Calu3 (cell line): ENCODE measurements at regions not wholly inside any gene's neighbourhood (a gene's known extent, or its start where the extent isn't known, plus 50 kb on each side); places are given as distances from the start of the nearest gene placed in this dataset.

Experiments used
- BruUV-seq: library from RNA; stranded (reverse); fragments of 400-500 nt; replicated peaks from 2 replicates; lab custom pipeline; 2021; lab: Mats Ljungman, UMichigan
- CTCF ChIA-PET: fragments of 300-600 bp; sonication (Branson Sonifier 250); formaldehyde crosslinking; loops from one replicate; lab custom pipeline; 2022; ENCODE audit warnings: antibody characterized with exemption; lab: Charles Lee
- DNase-seq: peaks from one replicate; pipeline ENCODE4 v3.0.0; 2022
- H3K27ac Mint-ChIP-seq: one replicate; pipeline ENCODE4 v1.8.0; 2022; ENCODE audit warnings: mixed read lengths; ENCODE audit not compliant: unreplicated experiment
- H3K27me3 Mint-ChIP-seq: one replicate; pipeline ENCODE4 v1.8.0; 2022; ENCODE audit warnings: mixed read lengths; ENCODE audit not compliant: unreplicated experiment
- H3K36me3 Mint-ChIP-seq: one replicate; pipeline ENCODE4 v1.8.0; 2022; ENCODE audit warnings: mild to moderate bottlenecking, moderate library complexity, mixed read lengths; ENCODE audit not compliant: insufficient read depth, unreplicated experiment
- H3K4me1 Mint-ChIP-seq: one replicate; pipeline ENCODE4 v1.8.0; 2022; ENCODE audit warnings: mild to moderate bottlenecking, low read depth, mixed read lengths; ENCODE audit not compliant: unreplicated experiment
- H3K4me3 Mint-ChIP-seq: one replicate; pipeline ENCODE4 v1.8.0; 2022; ENCODE audit warnings: mild to moderate bottlenecking, low read depth, moderate library complexity, mixed read lengths; ENCODE audit not compliant: unreplicated experiment
- H3K9me3 Mint-ChIP-seq: one replicate; pipeline ENCODE4 v1.8.0; 2022; ENCODE audit warnings: low read depth, mixed read lengths; ENCODE audit not compliant: unreplicated experiment
- intact Hi-C: fragments of 100-400 bp; cut with micrococcal nuclease; formaldehyde crosslinking; loops from one replicate; pipeline ENCODE4 v1.10.0; 2022; ENCODE audit not compliant: unreplicated experiment
- TF ChIP-seq, protein P1 (sequence below): fragments of 200-600 bp; IDR thresholded peaks from one replicate; pipeline ENCODE4 v1.8.0; 2022; ENCODE audit warnings: antibody characterized with exemption; ENCODE audit not compliant: unreplicated experiment

DNA sequence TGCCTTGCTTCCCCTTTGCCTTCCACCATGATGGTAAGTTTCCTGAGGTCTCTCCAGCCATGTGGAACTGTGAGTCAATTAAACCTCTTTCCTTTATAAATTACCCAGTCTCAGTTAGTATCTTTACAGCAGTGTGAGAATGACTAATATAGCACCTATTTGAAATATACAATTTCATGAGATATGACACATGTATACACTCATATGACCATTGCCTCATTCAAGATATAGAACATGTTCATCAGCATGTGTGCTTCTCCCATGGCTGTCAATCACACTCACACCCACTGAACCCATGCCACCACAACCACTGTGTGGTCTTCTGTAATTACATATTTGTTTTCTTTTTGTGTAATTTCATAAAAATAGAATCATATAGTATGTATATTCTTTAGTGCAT, 599.5 kb upstream of the EPHA6 start:
- TF ChIP-seq, protein P1, sequence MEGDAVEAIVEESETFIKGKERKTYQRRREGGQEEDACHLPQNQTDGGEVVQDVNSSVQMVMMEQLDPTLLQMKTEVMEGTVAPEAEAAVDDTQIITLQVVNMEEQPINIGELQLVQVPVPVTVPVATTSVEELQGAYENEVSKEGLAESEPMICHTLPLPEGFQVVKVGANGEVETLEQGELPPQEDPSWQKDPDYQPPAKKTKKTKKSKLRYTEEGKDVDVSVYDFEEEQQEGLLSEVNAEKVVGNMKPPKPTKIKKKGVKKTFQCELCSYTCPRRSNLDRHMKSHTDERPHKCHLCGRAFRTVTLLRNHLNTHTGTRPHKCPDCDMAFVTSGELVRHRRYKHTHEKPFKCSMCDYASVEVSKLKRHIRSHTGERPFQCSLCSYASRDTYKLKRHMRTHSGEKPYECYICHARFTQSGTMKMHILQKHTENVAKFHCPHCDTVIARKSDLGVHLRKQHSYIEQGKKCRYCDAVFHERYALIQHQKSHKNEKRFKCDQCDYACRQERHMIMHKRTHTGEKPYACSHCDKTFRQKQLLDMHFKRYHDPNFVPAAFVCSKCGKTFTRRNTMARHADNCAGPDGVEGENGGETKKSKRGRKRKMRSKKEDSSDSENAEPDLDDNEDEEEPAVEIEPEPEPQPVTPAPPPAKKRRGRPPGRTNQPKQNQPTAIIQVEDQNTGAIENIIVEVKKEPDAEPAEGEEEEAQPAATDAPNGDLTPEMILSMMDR: no peak
- Mint-ChIP-seq H3K4me3 (no peak overlapping the region), H3K27ac (no peak overlapping the region), H3K27me3 (no peaks in the 10 kb centered on the region), H3K4me1 (peaks cover 5% of the 10 kb centered on the region), H3K36me3 (no peaks in the 10 kb centered on the region), H3K9me3 (peaks cover 2% of the 10 kb centered on the region)
- CTCF ChIA-PET: no interaction called here
- no peak for DNase-seq
- intact Hi-C loops: no loop called here
- no TSS peak for BruUV-seq

DNA sequence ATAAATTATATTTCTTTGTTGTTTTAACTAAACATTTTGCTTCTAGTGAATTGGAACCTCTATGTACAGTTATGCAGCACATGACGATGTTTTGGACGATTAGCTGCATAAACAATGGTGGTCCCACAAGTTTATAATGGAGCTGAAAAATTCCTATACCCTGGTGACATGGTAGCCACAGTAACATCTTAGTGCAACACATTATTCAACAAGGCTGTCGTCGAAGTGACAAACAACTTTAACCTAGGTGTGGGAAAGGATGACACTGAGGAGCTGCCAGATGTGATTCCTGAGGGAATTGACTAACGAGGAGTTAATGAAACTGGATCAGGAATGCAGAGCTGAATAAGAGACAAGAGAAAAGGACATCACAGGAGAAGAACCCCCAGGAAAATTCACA, 588.9 kb upstream of the EPHA6 start:
- TF ChIP-seq, protein P1: no peak
- Mint-ChIP-seq H3K27me3 (no peaks in the 10 kb centered on the region), H3K27ac (no peak overlapping the region), H3K9me3 (no peaks in the 10 kb centered on the region), H3K4me1 (no peaks in the 10 kb centered on the region), H3K4me3 (no peak overlapping the region), H3K36me3 (no peaks in the 10 kb centered on the region)
- CTCF ChIA-PET: no interaction called here
- DNase-seq: no peak
- no TSS peak for BruUV-seq
- intact Hi-C loops: no loop called here

DNA sequence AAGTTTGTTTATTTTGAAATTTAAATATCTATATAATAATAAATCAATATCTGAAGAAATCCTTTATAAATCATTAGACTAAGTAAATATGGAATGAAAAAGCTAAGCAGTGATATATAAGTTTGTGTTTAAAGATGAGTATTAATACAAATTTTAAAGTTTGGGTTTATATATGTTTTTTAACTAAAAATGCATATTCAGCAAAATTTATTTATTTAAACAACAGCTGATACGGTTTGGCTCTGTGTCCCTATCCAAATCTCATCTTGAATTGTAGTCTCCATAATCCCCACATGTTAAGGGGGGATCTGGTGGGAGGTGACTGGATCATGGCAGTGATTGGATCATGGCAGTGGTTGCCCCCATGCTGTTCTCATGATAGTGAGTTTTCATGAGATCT, 580.7 kb upstream of the EPHA6 start:
- CTCF ChIA-PET: no interaction called here
- Mint-ChIP-seq H3K4me1 (no peaks in the 10 kb centered on the region), H3K4me3 (no peak overlapping the region), H3K27me3 (no peaks in the 10 kb centered on the region), H3K27ac (no peak overlapping the region), H3K36me3 (no peaks in the 10 kb centered on the region), H3K9me3 (peaks cover 3% of the 10 kb centered on the region)
- intact Hi-C loops: no loop called here
- no TSS peak for BruUV-seq
- TF ChIP-seq, protein P1: no peak
- no peak for DNase-seq

DNA sequence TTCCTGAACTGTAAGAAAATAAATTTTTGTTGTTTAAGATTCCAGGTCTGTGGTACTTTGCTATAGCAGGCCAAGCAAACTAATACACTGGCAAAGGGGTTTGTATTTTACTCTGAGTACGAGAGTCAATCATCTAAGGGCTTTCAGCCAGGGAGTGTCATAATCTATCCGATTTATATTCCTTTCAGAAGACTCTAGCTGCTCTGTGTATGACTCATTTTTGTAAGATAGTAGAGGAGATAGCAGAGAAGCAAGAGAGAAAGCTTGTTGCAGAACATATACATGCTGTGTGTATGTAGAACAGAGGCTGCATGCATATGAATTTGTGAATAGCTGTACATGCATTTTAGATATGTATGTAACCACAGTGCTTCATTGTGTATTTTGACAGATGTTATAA, 577.9 kb upstream of the EPHA6 start:
- Mint-ChIP-seq H3K4me1 (no peaks in the 10 kb centered on the region), H3K27ac (no peak overlapping the region), H3K4me3 (no peak overlapping the region), H3K9me3 (peaks cover 2% of the 10 kb centered on the region), H3K36me3 (no peaks in the 10 kb centered on the region), H3K27me3 (no peaks in the 10 kb centered on the region)
- DNase-seq: no peak
- CTCF ChIA-PET: interaction anchor here (0.5 kb wide), 1 partner anchor 75 kb away, joined by 3 read pairs; no protein-coding TSS in a partner anchor
- no TSS peak for BruUV-seq
- TF ChIP-seq, protein P1: no peak
- intact Hi-C loops: no loop called here
